Right atrium auricular region (tissue), 2 donors: ENCODE measurements at regions not wholly inside any gene's neighbourhood (a gene's known extent, or its start where the extent isn't known, plus 50 kb on each side); places are given as distances from the start of the nearest gene placed in this dataset.

Experiments
- DNase-seq: peaks from one replicate; pipeline ENCODE4 v3.0.0-alpha.2; 2019; ENCODE audit warnings: low spot score
- H3K27ac ChIP-seq, 2 donors: fragments of 200-600 bp; sonication (generic); 1 replicate in 1 of 2; 2 replicates in 1 of 2; pipeline ENCODE4 v1.5.1; 2016 to 2019
- H3K27me3 ChIP-seq, 2 donors: fragments of 200-600 bp; sonication (generic); one replicate each; pipeline versions ENCODE4 v1.5.1 to v1.6.0; 2017 to 2019
- H3K36me3 ChIP-seq: fragments of 200-600 bp; sonication (generic); one replicate; pipeline ENCODE4 v1.5.1; 2016
- H3K4me1 ChIP-seq, 2 donors: fragments of 200-600 bp; sonication (generic); one replicate each; pipeline versions ENCODE4 v1.5.1 to v1.6.0; 2017 to 2019
- H3K4me3 ChIP-seq, 2 donors: fragments of 200-600 bp; sonication (generic); 1 replicate in 1 of 2; 2 replicates in 1 of 2; pipeline ENCODE4 v1.5.1; 2017 to 2019; ENCODE audit warnings: mild to moderate bottlenecking in 1 of 2, moderate library complexity in 1 of 2
- H3K9me3 ChIP-seq, 2 donors: fragments of 200-600 bp; sonication (generic); one replicate each; pipeline ENCODE4 v1.5.1; 2019
- CTCF ChIP-seq, 2 donors: fragments of 200-600 bp; sonication (generic); IDR thresholded peaks; one replicate each; pipeline ENCODE4 v1.5.1; 2019; ENCODE audit warnings: antibody characterized with exemption in 2 of 2

GRCh38 chr2:189298481-189298880 is 118.9 kb upstream of the COL5A2 start:
- DNase-seq: no peak
- Histone ChIP-seq H3K9me3 (no peaks in the 10 kb centered on the region), H3K27ac (no peak overlapping the region), H3K36me3 (no peaks in the 10 kb centered on the region), H3K4me1 (no peaks in the 10 kb centered on the region), H3K27me3 (no peaks in the 10 kb centered on the region), H3K4me3 (no peak overlapping the region)
- no peak for TF ChIP-seq CTCF (IDR thresholded peaks at IDR 0.05)

- Histone ChIP-seq H3K27ac (no peak overlapping the region), H3K36me3 (no peaks in the 10 kb centered on the region), H3K27me3 (no peaks in the 10 kb centered on the region), H3K4me3 (no peak overlapping the region), H3K4me1 (no peaks in the 10 kb centered on the region), H3K9me3 (no peaks in the 10 kb centered on the region)
- no peak for DNase-seq
- TF ChIP-seq CTCF (IDR thresholded peaks at IDR 0.05): no peak
Observed at GRCh38 chr2:189299974-189300373, 120.4 kb upstream of the COL5A2 start.

- no peaks in the 10 kb centered on the region for H3K27me3 ChIP-seq
- no peaks in the 10 kb centered on the region for H3K36me3 ChIP-seq
- H3K27ac ChIP-seq: no peak overlapping the region
- no peak for TF ChIP-seq CTCF (IDR thresholded peaks at IDR 0.05)
- no peaks in the 10 kb centered on the region for H3K4me1 ChIP-seq
- DNase-seq: no peak
- H3K9me3 ChIP-seq: no peaks in the 10 kb centered on the region
- H3K4me3 ChIP-seq: no peak overlapping the region
Observed at GRCh38 chr2:189300916-189301315, 121.4 kb upstream of the COL5A2 start.

DNA sequence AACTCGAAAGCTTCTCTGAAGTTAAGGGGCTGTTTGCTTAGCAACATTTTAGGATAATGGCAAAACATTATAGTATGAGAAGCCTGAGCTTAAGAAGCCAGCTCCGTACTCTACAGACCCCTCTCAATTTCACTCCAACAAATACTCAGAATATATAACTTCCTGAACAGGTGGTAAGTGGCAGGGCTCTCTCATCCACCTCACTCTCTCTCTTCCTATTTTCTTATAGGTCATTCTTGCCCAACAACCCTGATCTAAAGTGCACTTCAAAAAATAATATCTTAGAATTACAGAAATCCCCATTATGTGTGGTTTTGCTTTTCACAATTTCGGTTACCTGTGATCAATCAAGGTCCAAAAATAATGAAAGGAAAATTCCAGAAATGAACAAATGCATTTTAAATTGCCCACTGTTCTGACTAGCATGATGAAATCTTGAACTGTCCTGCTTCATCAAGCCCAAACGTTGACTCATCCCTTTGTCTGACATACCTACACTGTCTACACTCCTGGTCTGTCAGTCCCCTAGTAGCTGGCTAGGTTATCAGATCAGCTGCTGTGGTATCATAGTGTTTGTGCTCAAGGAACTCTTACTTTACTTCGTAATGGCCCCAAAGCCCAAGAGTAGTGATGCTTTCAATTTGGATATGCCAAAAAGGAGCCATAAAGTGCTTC is 122.8 kb upstream of the COL5A2 start:
- H3K36me3 ChIP-seq: no peaks in the 10 kb centered on the region
- no peak for DNase-seq
- no peak for TF ChIP-seq CTCF (IDR thresholded peaks at IDR 0.05)

GRCh38 chr2:189304360-189304759 is 124.8 kb upstream of the COL5A2 start:
- DNase-seq: no peak
- Histone ChIP-seq H3K4me1 (no peaks in the 10 kb centered on the region), H3K9me3 (no peaks in the 10 kb centered on the region), H3K27ac (no peak overlapping the region), H3K27me3 (no peaks in the 10 kb centered on the region), H3K36me3 (no peaks in the 10 kb centered on the region), H3K4me3 (no peak overlapping the region)
- no peak for TF ChIP-seq CTCF (IDR thresholded peaks at IDR 0.05)

More for the DNA sequence above, 122.8 kb upstream of the COL5A2 start:
- Histone ChIP-seq H3K4me1 (no peaks in the 10 kb centered on the region), H3K9me3 (no peaks in the 10 kb centered on the region), H3K4me3 (no peak overlapping the region), H3K27ac (no peak overlapping the region), H3K27me3 (no peaks in the 10 kb centered on the region)
